ENCODE measurements at regions not wholly inside any gene's neighbourhood (a gene's known extent, or its start where the extent isn't known, plus 50 kb on each side); places are given as distances from the start of the nearest gene placed in this dataset.
A peak's percentile ranks its signal among the peaks of the same experiment; 100 is the strongest.

DNA sequence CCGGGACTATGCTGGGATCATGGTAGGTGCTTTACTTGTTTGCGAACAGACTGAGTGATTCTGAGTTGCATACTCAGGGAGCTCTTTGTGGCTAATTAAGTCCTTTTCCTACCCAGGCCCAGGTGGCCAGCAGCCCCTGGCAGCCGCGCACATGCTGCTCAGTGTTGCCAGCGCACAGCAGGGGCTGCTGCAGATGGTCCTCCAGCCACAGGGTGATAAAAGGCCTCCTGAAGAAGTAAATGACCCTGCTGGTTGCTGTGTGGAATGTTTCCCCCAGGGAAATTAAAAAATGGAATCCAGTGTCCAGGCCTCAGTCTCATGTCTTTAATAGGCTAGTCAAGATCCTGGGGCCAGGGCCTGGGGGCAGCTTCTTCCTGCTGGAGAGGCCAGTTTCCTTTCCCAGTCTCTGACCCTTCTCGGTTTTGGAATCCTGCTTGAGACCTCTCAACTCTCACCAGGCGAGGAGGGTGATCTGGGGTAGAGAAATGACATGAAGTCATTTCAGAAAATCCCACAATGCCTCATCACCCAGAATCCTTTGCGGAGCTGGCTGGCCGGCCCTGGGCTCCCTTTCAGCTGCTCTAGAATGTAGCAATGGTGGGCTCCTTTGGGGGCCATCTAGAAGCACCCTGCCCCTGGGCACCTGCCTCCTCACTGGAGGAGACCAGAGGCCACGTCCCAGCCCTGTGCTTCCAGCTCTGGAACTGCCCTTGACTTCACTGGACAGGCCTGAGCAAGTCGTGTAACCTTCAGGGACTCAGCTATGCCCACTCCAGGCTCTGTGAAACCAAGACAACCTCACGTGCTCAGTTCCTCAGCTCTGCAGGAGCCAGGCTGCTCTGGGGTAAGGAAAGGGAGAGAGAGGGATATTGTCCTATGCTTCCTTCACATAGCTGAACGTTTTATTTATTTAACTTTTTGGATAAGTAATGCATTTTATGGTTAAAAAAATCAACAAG lies 131.4 kb downstream of the MRPS6 start:
- H3K9me3 Mint-ChIP-seq: peaks cover 0 to 2% (median 0%) of the 10 kb centered on the region in 6 donors
- H3K36me3 Mint-ChIP-seq: no peaks in the 10 kb centered on the region
- peaks cover 6 to 13% (median 10%) of the 10 kb centered on the region in 3 donors for H3K27me3 Mint-ChIP-seq (ENCODE audit: low read depth in 3 of 3)
- H3K27ac Mint-ChIP-seq: no peak overlapping the region
- no peak for DNase-seq
- peaks cover 28 to 38% of the 10 kb centered on the region in 2 donors for H3K4me1 Mint-ChIP-seq
- no peak overlapping the region for H3K4me3 Mint-ChIP-seq

DNA sequence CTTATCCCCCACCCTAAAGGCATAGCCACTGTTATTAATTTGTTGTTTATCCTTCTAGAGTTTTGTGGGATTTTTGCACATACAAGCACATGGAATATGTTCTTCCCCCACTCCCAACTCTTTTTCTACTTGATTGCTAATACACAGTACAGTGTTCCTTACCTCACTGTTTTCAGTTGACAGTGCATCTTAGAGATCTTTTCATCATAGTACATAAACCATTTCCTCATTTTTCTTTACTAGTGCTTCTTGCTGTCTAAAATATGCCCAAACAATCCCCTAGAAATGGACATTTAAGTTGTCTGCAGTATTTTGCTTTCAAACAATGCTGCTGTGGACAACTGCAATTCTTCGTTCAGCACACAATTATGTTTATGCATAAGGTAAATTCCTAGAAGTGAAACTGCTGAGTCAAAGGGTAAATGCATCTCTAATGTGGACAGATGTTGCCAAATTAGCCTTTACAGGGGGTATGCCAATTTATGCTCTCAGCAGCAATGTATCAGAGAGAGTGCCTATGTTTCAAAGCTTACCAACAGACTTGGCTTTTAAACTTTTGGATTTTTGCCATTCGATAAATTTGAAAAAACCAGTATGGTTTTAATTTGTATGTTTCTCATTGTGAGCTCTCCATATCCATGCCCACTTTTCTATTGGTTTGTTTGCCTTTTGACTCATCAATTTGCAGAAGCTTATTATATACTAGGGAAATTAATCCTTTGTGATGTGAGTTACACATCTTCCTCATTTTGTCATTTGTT lies 132.6 kb downstream of the MRPS6 start:
- Mint-ChIP-seq H3K27ac (peak overlapping the region in 1 of 6 donors; percentile 0), H3K4me3 (no peak overlapping the region), H3K4me1 (peaks cover 20 to 26% of the 10 kb centered on the region in 2 donors), H3K9me3 (peaks cover 0 to 2% (median 0%) of the 10 kb centered on the region in 6 donors), H3K27me3 (ENCODE audit: low read depth in 3 of 3) (peaks cover 6 to 11% (median 10%) of the 10 kb centered on the region in 3 donors), H3K36me3 (peaks cover 0 to 4% (median 4%) of the 10 kb centered on the region in 3 donors)
- DNase-seq: no peak

DNA sequence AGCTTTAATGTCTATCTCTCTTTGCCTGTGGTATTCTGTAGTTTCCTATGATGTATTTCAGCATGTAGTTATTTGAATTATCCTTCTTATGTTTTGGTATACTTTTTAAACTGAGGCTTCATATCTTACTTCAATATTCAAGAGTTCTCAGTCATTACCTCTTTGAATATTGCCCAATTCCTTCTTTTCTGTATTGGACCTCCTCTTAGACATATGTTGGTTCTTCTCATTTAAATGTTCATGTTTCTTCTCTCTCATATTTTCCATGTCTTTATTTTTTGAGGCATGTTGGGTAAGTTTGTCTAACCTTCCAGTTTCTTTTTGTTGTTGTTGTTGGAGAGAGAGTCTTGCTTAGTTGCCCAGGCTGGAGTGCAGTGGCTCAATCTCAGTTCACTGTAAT lies 140.6 kb downstream of the MRPS6 start:
- H3K4me1 Mint-ChIP-seq: peaks cover 0 to 3% of the 10 kb centered on the region in 2 donors
- peaks cover 11% of the 10 kb centered on the region in 3 donors for H3K36me3 Mint-ChIP-seq
- H3K4me3 Mint-ChIP-seq: no peak overlapping the region
- H3K9me3 Mint-ChIP-seq: peaks cover 0 to 11% (median 4%) of the 10 kb centered on the region in 6 donors
- no peak overlapping the region for H3K27ac Mint-ChIP-seq
- H3K27me3 Mint-ChIP-seq (ENCODE audit: low read depth in 3 of 3): no peaks in the 10 kb centered on the region
- no peak for DNase-seq

DNA sequence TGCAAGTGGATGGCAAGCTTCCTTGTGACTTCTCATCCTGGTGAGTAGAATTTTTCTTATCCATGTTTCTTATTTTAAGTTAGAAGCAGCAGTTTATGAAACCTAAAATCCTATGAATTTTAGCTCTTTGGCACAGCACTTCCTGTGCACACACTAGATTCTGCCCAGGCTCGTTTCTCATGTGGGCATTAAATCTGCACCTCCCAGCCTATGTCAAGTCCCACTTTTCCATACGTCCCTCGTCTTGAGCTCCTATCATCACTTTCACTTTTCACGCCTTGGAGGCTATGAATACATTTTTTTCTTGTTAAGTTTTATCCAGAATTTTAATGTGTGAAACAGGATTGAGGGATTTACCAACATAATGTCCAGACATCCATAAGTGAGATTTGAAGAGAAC lies 142.1 kb downstream of the MRPS6 start:
- Mint-ChIP-seq H3K27me3 (ENCODE audit: low read depth in 3 of 3) (no peaks in the 10 kb centered on the region), H3K36me3 (peaks cover 7 to 15% (median 15%) of the 10 kb centered on the region in 3 donors), H3K27ac (no peak overlapping the region), H3K4me1 (peaks cover 0 to 3% of the 10 kb centered on the region in 2 donors), H3K4me3 (no peak overlapping the region), H3K9me3 (peaks cover 0 to 11% (median 4%) of the 10 kb centered on the region in 6 donors)
- no peak for DNase-seq

DNA sequence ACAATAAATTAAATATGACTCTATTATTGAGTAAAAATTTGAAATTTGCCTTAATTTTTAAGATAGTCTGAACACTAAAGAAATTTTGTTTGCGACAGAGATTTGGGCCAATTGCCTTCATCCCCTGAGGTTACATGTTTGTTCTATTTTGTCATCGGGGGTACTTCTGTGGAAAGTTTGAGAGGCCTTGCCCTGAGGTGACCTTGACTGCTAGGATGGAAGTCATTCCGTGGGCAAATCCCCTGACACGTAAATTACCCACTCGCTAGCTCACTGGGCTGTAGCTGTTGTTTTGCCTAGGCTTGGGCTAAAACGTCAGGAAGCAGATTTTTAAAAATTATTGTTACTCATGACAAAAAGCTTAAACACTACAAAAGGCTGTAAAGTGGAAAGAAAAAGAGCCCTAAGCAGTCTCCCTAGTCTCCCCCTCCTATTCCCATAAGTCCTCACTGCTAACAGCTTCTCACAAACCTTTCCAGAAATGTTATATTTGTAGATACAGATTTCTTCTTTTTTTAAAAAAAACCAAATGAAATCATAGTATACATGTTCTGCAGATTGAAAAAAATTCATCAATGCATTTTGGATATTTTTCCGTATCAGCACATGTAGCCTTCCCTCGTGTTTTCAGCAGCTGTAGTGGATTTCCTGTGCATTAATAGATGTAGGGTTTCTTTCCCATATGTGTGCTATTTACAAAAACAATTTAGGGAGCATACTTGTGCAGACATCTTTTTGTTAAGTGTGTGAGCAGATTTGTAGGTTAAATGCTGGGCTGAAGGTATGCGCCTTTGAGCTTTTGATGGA lies 142.7 kb downstream of the MRPS6 start:
- Mint-ChIP-seq H3K27me3 (ENCODE audit: low read depth in 3 of 3) (no peaks in the 10 kb centered on the region), H3K4me1 (peaks cover 0 to 3% of the 10 kb centered on the region in 2 donors), H3K9me3 (peaks cover 0 to 11% (median 4%) of the 10 kb centered on the region in 6 donors), H3K4me3 (no peak overlapping the region), H3K36me3 (peaks cover 7 to 15% (median 14%) of the 10 kb centered on the region in 3 donors), H3K27ac (no peak overlapping the region)
- DNase-seq: no peak

DNA sequence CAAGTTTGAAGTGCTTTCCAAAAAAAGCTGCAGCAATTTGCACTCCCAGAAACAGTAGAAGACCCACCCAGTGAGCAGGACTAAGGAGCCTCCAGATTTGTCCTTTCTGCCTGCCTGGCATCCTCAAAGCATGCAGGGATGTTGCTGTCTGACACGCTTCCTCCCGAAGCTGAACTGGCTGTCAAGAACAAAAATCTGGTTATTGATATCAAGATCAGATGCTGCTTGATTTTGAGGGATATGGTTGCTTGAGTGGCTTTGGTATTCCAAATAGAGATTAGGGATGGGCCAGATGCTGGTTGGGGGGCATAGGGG lies 143.3 kb downstream of the MRPS6 start:
- H3K9me3 Mint-ChIP-seq: peaks cover 0 to 11% (median 4%) of the 10 kb centered on the region in 6 donors
- H3K27me3 Mint-ChIP-seq (ENCODE audit: low read depth in 3 of 3): no peaks in the 10 kb centered on the region
- H3K36me3 Mint-ChIP-seq: peaks cover 7 to 15% (median 14%) of the 10 kb centered on the region in 3 donors
- H3K27ac Mint-ChIP-seq: no peak overlapping the region
- DNase-seq: no peak
- H3K4me3 Mint-ChIP-seq: no peak overlapping the region
- H3K4me1 Mint-ChIP-seq: peaks cover 0 to 3% of the 10 kb centered on the region in 2 donors

DNA sequence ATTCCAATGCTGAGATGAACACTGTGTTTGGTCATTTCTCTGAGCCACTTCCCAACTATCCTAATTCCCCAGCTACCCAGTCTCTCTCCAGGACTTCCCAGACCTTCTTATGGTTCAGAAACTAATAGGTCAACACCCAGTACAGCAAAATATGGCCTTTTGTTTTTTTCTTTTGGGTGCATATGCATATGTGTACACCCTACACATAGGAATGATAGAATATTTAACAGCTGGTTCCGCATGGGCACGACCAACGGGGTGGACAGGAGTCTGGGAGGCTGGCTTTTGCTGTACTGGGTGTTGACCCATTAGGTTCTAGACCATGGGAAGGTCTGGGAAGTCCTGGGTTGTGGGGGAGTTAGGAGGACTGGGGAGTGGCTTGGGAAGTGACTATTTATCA lies 143.9 kb downstream of the MRPS6 start:
- Mint-ChIP-seq H3K4me1 (peaks cover 0 to 3% of the 10 kb centered on the region in 2 donors), H3K27me3 (ENCODE audit: low read depth in 3 of 3) (no peaks in the 10 kb centered on the region), H3K9me3 (peaks cover 0 to 11% (median 4%) of the 10 kb centered on the region in 6 donors), H3K27ac (no peak overlapping the region), H3K36me3 (peaks cover 7 to 15% (median 14%) of the 10 kb centered on the region in 3 donors), H3K4me3 (no peak overlapping the region)
- DNase-seq: no peak

DNA sequence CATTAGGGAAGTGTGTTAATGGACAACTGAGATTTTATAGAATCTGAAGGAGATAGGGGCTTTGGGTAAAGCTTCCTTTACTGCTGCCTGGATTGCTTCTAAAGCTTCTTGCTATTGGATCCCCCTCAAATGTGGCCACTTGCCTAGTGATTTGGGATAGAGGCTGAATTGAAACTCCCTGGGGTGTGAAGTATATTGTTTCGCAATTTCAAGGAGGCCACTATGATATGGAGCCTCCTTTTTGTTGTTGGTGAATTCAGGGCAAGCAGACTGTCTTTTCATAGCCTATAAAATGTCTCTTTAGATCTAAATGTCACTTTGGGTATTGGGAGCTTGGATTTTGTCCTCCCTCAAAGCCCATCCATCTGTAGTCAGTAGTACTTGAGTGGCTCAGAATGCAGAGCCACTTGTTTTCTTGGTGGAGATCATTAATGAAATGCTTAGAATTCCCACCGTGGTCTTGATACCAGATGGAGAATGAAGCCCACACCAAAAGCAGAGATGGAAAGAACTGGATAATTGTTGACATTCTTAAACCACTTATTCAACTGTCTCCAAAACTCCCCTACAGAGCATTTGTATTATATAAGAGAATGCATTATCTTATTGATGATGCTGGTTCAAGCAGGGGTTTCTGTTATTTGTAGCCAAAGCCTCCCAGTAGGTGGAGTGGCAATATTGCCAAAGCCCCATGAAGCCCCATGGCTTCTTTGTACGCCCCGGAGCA lies 144.3 kb upstream of the KCNE2 start:
- Mint-ChIP-seq H3K4me3 (no peak overlapping the region), H3K27ac (peak overlapping the region in 1 of 6 donors; percentile 46), H3K4me1 (no peaks in the 10 kb centered on the region), H3K27me3 (ENCODE audit: low read depth in 3 of 3) (no peaks in the 10 kb centered on the region), H3K36me3 (peaks cover 7 to 11% (median 10%) of the 10 kb centered on the region in 3 donors), H3K9me3 (peaks cover 0 to 3% (median 0%) of the 10 kb centered on the region in 6 donors)
- DNase-seq: no peak

DNA sequence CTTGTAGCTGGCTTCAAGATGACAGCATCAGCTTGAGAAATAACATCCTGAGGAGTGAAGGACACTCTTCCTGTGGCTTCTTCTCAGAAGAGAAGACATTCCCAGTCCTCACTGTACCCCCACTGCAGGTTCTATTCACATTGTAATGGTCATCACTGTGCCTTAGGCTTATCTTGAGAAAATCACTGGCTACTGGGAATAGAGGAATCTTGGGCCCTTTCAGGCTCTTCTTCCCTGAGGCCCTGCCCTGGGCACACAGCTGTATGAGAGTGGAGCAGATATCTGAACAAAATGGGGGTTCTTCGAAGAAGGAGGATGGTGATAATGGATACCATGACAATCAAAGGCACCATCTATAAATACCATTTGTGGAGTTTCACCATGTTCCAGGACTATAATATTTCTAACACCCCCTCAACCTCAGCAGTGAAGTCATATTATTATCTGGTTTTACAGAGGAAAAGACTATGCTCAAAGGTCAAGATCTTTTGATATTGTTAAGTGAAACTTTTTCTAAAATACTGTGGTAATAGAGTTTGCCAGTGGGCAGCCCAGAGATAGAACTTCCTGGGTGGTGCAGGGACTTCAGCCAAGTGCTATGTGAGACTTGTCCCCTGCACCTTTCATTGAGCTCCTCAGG lies 143.1 kb upstream of the KCNE2 start:
- peaks cover under 1 to 11% (median 5%) of the 10 kb centered on the region in 3 donors for H3K36me3 Mint-ChIP-seq
- no peaks in the 10 kb centered on the region for H3K27me3 Mint-ChIP-seq (ENCODE audit: low read depth in 3 of 3)
- H3K9me3 Mint-ChIP-seq: no peaks in the 10 kb centered on the region
- H3K4me1 Mint-ChIP-seq: no peaks in the 10 kb centered on the region
- no peak for DNase-seq
- H3K4me3 Mint-ChIP-seq: no peak overlapping the region
- no peak overlapping the region for H3K27ac Mint-ChIP-seq

DNA sequence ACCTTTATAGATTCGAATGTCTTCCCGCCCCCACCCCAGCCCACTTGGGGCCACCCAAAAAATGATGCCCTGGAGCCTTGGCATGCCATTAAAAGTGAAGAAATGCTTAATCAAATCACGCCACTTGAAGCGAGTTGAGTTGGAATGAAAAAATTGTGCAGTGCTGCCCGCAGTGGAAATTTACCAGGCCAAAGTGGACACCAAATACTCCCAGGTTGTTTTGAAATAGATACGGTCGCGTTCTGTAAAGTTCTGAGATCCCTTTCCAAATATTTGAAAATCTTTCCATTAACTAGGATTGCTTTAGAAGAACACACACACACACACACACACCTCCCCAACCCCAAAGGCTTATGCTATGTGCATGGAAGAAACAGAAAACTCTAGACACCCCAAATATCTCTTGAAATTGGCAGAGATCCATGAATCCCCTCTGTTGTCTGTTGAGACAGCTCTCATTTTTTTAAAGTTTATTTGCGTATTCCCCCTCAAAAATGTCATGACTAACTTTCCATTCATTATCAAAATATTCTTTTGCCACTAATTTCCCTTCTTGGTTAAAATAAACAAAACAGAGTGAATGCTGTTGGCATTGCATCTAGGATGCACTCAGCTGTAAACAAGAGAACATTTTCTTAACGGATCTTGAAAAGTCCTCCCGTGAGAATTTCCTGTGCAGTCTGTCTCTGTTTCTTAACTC lies 142.3 kb upstream of the KCNE2 start:
- Mint-ChIP-seq H3K4me1 (no peaks in the 10 kb centered on the region), H3K9me3 (no peaks in the 10 kb centered on the region), H3K27ac (no peak overlapping the region), H3K36me3 (peaks cover 0 to 11% (median 5%) of the 10 kb centered on the region in 3 donors), H3K4me3 (no peak overlapping the region), H3K27me3 (ENCODE audit: low read depth in 3 of 3) (no peaks in the 10 kb centered on the region)
- DNase-seq: no peak

DNA sequence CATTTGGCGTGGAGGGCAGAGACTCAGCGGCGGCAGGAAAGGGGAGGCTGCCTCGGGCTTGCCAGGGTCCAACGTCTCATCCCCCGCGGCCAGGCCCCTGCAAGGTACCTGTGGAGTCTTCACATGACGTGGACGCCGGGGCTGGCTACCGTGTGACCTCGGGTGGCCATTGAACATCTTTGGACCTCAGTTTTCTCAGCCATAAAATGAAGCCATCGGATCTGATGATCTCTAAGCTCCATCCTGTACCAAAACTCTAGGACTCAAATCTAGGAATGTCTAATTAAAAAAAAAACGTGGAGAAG lies 141.8 kb upstream of the KCNE2 start:
- no peak for DNase-seq
- no peak overlapping the region for H3K4me3 Mint-ChIP-seq
- no peaks in the 10 kb centered on the region for H3K27me3 Mint-ChIP-seq (ENCODE audit: low read depth in 3 of 3)
- H3K9me3 Mint-ChIP-seq: no peaks in the 10 kb centered on the region
- no peaks in the 10 kb centered on the region for H3K4me1 Mint-ChIP-seq
- H3K36me3 Mint-ChIP-seq: peaks cover 0 to 7% (median 5%) of the 10 kb centered on the region in 3 donors
- H3K27ac Mint-ChIP-seq: no peak overlapping the region

DNA sequence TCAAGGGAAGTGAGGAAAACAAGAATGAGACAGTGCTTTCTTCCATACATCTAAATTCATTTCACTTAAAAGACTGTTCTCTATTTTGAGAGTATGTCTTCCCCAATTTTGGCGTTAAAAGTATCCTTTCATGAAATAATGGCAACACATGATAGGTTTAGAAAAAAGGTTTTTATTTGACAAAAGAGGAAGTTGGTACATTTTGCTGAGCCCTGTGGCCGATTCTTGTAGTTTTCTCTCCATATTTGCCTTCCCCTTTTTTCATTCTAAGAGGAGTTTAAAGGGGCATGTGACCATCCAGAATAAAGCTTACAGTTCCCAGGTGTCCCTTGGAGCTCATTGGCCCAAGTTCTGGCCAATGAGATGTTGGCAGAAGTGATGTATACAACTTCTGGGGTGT lies 140.4 kb upstream of the KCNE2 start:
- no peaks in the 10 kb centered on the region for H3K9me3 Mint-ChIP-seq
- peaks cover 0 to 7% (median 5%) of the 10 kb centered on the region in 3 donors for H3K36me3 Mint-ChIP-seq
- no peak for DNase-seq
- H3K4me3 Mint-ChIP-seq: no peak overlapping the region
- H3K27me3 Mint-ChIP-seq (ENCODE audit: low read depth in 3 of 3): peaks cover 0 to under 1% (median 0%) of the 10 kb centered on the region in 3 donors
- H3K4me1 Mint-ChIP-seq: no peaks in the 10 kb centered on the region
- H3K27ac Mint-ChIP-seq: peak overlapping the region in 1 of 6 donors; percentile 14
